OCI-LY3 (cell line): ENCODE measurements at regions not wholly inside any gene's neighbourhood (a gene's known extent, or its start where the extent isn't known, plus 50 kb on each side); places are given as distances from the start of the nearest gene placed in this dataset.

ENCODE experiments used
- H2AFZ ChIP-seq: fragments of 200-600, 300-600 bp; shearing (Covaris generic); 2 replicates; pipeline ENCODE4 v1.6.0; 2014; ENCODE audit warnings: antibody characterized with exemption, low read depth, low read length
- H3K27ac ChIP-seq: fragments of 200-600, 300-600 bp; sonication (generic); 2 replicates; pipeline ENCODE4 v1.5.1; 2014; ENCODE audit warnings: mild to moderate bottlenecking, low read length, moderate library complexity, mixed read lengths
- H3K27me3 ChIP-seq: fragments of 200-600, 300-600 bp; sonication (generic); 2 replicates; pipeline ENCODE4 v1.6.1; 2014; ENCODE audit warnings: low read depth, low read length, mixed read lengths
- H3K36me3 ChIP-seq: fragments of 200-600, 300-600 bp; sonication (generic); replicated peaks from 2 replicates; pipeline ENCODE3; 2014; ENCODE audit warnings: low read depth, low read length, mixed read lengths
- H3K4me1 ChIP-seq: fragments of 300-600, 200-600 bp; sonication (generic); 2 replicates; pipeline ENCODE4 v1.6.1; 2014; ENCODE audit warnings: low read length, mixed read lengths
- H3K4me2 ChIP-seq: fragments of 200-600, 300-600 bp; sonication (generic); 2 replicates; pipeline ENCODE4 v1.6.1; 2014; ENCODE audit warnings: low read length, mixed read lengths
- H3K4me3 ChIP-seq: fragments of 300-600, 200-600 bp; sonication (generic); 2 replicates; pipeline ENCODE4 v1.5.1; 2014; ENCODE audit warnings: antibody characterized with exemption, mild to moderate bottlenecking, low read length, moderate library complexity
- H3K79me2 ChIP-seq: fragments of 300-600, 200-600 bp; shearing (Covaris generic); 2 replicates; pipeline ENCODE4 v1.6.1; 2014; ENCODE audit warnings: mild to moderate bottlenecking, low read length, mixed read lengths
- H3K9ac ChIP-seq: fragments of 300-600, 200-600 bp; shearing (Covaris generic); 2 replicates; pipeline ENCODE4 v1.6.0; 2014; ENCODE audit warnings: mild to moderate bottlenecking, low read length, moderate library complexity
- H3K9me3 ChIP-seq: fragments of 200-600, 300-600 bp; shearing (Covaris generic); 2 replicates; pipeline ENCODE4 v1.6.1; 2014; ENCODE audit warnings: low read length, mixed read lengths; ENCODE audit not compliant: insufficient read depth
- H4K20me1 ChIP-seq: fragments of 200-600, 300-600 bp; sonication (generic); 2 replicates; pipeline ENCODE4 v1.6.1; 2016; ENCODE audit warnings: low read length, mixed read lengths; ENCODE audit not compliant: insufficient read depth
- CTCF ChIP-seq: fragments of 200-600, 300-600 bp; sonication (generic); IDR thresholded peaks from 2 replicates; pipeline ENCODE4 v1.5.1; 2014; ENCODE audit warnings: antibody characterized with exemption, low read length, low read depth
- EZH2phosphoT487 ChIP-seq: fragments of 200-600 bp; shearing (Covaris generic); IDR thresholded peaks from 2 replicates; pipeline ENCODE4 v1.6.1; 2018; ENCODE audit warnings: antibody characterized with exemption, mixed run types, low read depth

DNA sequence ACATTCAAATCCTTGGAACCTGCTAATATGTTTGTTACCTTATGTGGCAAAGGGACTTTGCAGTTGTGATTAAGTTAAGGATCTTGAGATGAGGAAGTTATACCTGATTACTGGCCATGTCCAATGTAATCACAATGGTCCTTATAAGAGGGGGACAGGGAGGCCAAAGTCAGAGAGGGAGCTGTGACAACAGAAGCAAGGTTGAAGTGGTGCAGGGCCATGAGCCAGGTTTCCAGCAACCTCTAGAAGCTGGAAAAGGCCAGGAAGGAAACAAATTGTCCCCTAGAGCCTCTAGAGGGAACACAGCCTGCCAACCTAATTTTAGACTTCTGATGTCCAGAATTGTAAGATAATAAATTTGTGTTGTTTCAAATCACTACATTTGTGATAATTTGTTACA lies 334.7 kb upstream of the DACH1 start:
- TF ChIP-seq EZH2phosphoT487 (no peak), CTCF (no peak)
- H2AFZ ChIP-seq = no peak overlapping the region
- H4K20me1 ChIP-seq = no peaks in the 10 kb centered on the region
- H3K27ac ChIP-seq = no peak overlapping the region
- H3K9ac ChIP-seq = no peak overlapping the region
- H3K27me3 ChIP-seq = no peaks in the 10 kb centered on the region
- no peaks in the 10 kb centered on the region for H3K79me2 ChIP-seq
- no peak overlapping the region for H3K4me2 ChIP-seq
- peaks cover 10% of the 10 kb centered on the region for H3K4me1 ChIP-seq
- no peak overlapping the region for H3K4me3 ChIP-seq
- H3K9me3 ChIP-seq = no peaks in the 10 kb centered on the region
- H3K36me3 ChIP-seq = no peaks in the 10 kb centered on the region

DNA sequence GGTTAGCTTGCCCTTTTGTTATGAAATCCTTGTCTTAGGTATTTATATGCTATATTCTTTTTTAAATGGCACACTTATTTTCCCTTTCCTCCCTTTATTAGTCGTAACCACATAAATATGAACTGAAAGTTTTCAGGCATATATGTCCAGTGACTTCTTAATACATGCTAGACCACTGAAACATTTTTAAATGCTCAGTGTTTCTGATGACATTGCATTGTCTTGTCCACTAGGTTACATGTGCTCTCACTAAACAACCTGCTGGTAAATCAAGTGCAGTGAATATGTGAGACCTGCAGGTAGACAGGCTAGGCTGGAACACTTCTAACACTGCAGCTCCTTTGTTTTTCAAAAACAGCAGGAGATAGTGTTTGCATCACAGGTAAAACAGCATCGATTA lies 332.6 kb upstream of the DACH1 start:
- Histone ChIP-seq H3K36me3 (no peaks in the 10 kb centered on the region), H3K79me2 (no peaks in the 10 kb centered on the region), H3K9ac (no peak overlapping the region), H3K27ac (no peak overlapping the region), H3K4me1 (peaks cover 10% of the 10 kb centered on the region), H3K4me2 (peak overlapping the region; percentile 11; the same call in 1 of the 2 replicates), H3K4me3 (no peak overlapping the region), H2AFZ (no peak overlapping the region), H3K27me3 (no peaks in the 10 kb centered on the region), H3K9me3 (no peaks in the 10 kb centered on the region), H4K20me1 (no peaks in the 10 kb centered on the region)
- TF ChIP-seq CTCF = no peak
- no peak for TF ChIP-seq EZH2phosphoT487

DNA sequence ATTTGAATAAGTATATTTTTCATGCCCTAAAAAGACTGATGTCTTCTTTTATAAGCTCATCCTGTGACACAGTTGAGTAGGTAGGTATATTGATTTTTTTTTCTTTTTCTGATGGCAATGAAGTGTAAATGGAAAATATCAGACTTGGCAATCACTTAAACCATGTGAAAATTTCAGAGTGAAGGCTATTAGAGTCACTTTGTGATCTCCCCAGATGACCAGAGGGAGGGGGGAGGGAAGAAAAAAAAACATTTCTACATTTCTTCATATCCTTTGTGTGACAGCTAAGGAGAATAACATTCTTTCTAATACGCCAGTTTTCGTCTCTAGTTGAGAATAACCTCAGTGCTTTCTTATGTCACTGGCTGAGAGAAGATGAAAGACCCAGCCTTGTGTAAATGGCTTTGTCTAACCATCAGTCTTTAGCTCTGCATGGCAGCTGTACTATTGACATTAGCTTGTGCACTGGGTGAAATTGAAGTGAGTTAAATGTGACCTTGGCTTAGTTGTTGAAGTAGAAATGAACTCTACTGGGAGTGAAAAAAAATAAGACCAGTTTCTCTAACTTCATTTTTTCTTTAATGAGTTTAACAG lies 332.1 kb upstream of the DACH1 start:
- Histone ChIP-seq H3K4me1 (peaks cover 10% of the 10 kb centered on the region), H3K27ac (no peak overlapping the region), H3K27me3 (no peaks in the 10 kb centered on the region), H3K79me2 (no peaks in the 10 kb centered on the region), H3K4me3 (no peak overlapping the region), H4K20me1 (no peaks in the 10 kb centered on the region), H3K9me3 (no peaks in the 10 kb centered on the region), H2AFZ (no peak overlapping the region), H3K36me3 (no peaks in the 10 kb centered on the region), H3K4me2 (peak overlapping the region; percentile 11; the same call in 1 of the 2 replicates), H3K9ac (no peak overlapping the region)
- TF ChIP-seq CTCF (no peak), EZH2phosphoT487 (no peak)

GRCh38 chr13:72198042-72198441 lies 331.0 kb upstream of the DACH1 start:
- TF ChIP-seq CTCF = no peak
- no peak for TF ChIP-seq EZH2phosphoT487
- Histone ChIP-seq H2AFZ (no peak overlapping the region), H3K27ac (no peak overlapping the region), H3K36me3 (no peaks in the 10 kb centered on the region), H3K9ac (no peak overlapping the region), H3K9me3 (no peaks in the 10 kb centered on the region), H3K27me3 (no peaks in the 10 kb centered on the region), H3K79me2 (no peaks in the 10 kb centered on the region), H3K4me1 (peaks cover 10% of the 10 kb centered on the region), H4K20me1 (no peaks in the 10 kb centered on the region), H3K4me2 (no peak overlapping the region), H3K4me3 (no peak overlapping the region)
